ENCODE measurements at regions not wholly inside any gene's neighbourhood (a gene's known extent, or its start where the extent isn't known, plus 50 kb on each side); places are given as distances from the start of the nearest gene placed in this dataset.

GRCh38 chr7:85931919-85932318 lies 711.8 kb upstream of the GRM3 start:
- Histone ChIP-seq H4K20me1 (replicated peaks in 1 of 2; ENCODE audit: control insufficient read depth in 1 of 2, insufficient read depth in 2 of 2, low read length in 2 of 2) (no peaks in the 10 kb centered on the region), H2BK12ac (ENCODE audit: low read depth, low read length) (no peak overlapping the region), H3K36me3 (ENCODE audit: control insufficient read depth in 2 of 4, insufficient read depth in 4 of 4, low read length in 3 of 4) (peaks cover 0 to 11% (median 1%) of the 10 kb centered on the region in 4 experiments; a peak in 3 of 8 replicates), H4K91ac (replicated peaks; ENCODE audit: insufficient read length, low read length) (no peak overlapping the region), H4K5ac (ENCODE audit: insufficient read length, low read depth, low read length) (no peak overlapping the region), H2BK5ac (ENCODE audit: low read depth, low read length) (no peak overlapping the region), H2AK5ac (ENCODE audit: low read depth, low read length) (no peak overlapping the region), H3K27ac (ENCODE audit: low read depth, low read length) (no peak overlapping the region), H3K4ac (replicated peaks; ENCODE audit: insufficient read length, low read depth, low read length) (no peak overlapping the region), H3K4me1 (replicated peaks in 1 of 4; ENCODE audit: control insufficient read depth in 3 of 4, insufficient read depth in 4 of 4, low read length in 3 of 4) (peaks cover 0 to 16% (median 1%) of the 10 kb centered on the region in 4 experiments; a peak in 3 of 7 replicates), H3K4me3 (ENCODE audit: extremely low read depth in 1 of 4, insufficient read depth in 2 of 4, low read depth in 3 of 4, low read length in 4 of 4) (no peak overlapping the region), H2BK120ac (replicated peaks; ENCODE audit: low read depth, low read length) (no peak overlapping the region), H3K79me2 (ENCODE audit: control insufficient read depth in 1 of 2, insufficient read depth in 2 of 2, low read length in 2 of 2) (no peaks in the 10 kb centered on the region), H2AFZ (ENCODE audit: low read length) (no peak overlapping the region), H3K27me3 (replicated peaks in 1 of 4; ENCODE audit: control insufficient read depth in 3 of 4, extremely low read depth in 1 of 4, insufficient read depth in 3 of 4, low read length in 3 of 4) (no peaks in the 10 kb centered on the region), H3K9ac (replicated peaks in 1 of 4; ENCODE audit: extremely low read depth in 1 of 4, low read depth in 3 of 4, low read length in 3 of 4) (no peak overlapping the region), H4K8ac (ENCODE audit: extremely low read depth, insufficient read depth, low read length) (no peak overlapping the region), H3K56ac (replicated peaks; ENCODE audit: insufficient read length, low read depth, low read length) (no peak overlapping the region), H3K23me2 (ENCODE audit: low read depth, low read length) (no peaks in the 10 kb centered on the region), H3K23ac (ENCODE audit: insufficient read length) (no peak overlapping the region), H3K18ac (ENCODE audit: extremely low read depth, low read length) (no peak overlapping the region), H3K79me1 (ENCODE audit: low read depth, low read length) (no peaks in the 10 kb centered on the region), H2BK20ac (ENCODE audit: low read length) (no peak overlapping the region), H2BK15ac (ENCODE audit: low read length) (no peak overlapping the region), H3K4me2 (ENCODE audit: insufficient read depth in 1 of 2, low read depth in 2 of 2, low read length in 2 of 2) (no peak overlapping the region), H3K14ac (ENCODE audit: insufficient read length) (no peak overlapping the region), H3K9me3 (ENCODE audit: insufficient read depth in 2 of 2, low read depth in 1 of 2, low read length in 1 of 2) (peaks cover 18% of the 10 kb centered on the region in 2 experiments)
- 89% methylated on average over 1 of the region's 1 CpG; no CpG with 5 or more reads in 1 of the 2 experiments for WGBS, 2 experiments (ENCODE audit: extremely low coverage in 1 of 2, insufficient coverage in 1 of 2, insufficient read length in 1 of 2, insufficient replicate concordance in 2 of 2, low coverage in 1 of 2, low lambda C conversion rate in 2 of 2, missing lambda C conversion rate in 1 of 2)
- ChIA-PET CTCF (ENCODE audit: partially characterized antibody) (no interaction called here), POLR2A (ENCODE audit: partially characterized antibody) (no interaction called here)
- no peak for DNase-seq (ENCODE audit: low read depth in 1 of 2, low spot score in 2 of 2)
- FAIRE-seq = no peak
- TF ChIP-seq NANOG (IDR thresholded peaks at IDR 0.05; ENCODE audit: insufficient read depth, low read depth, low read length, poor library complexity, severe bottlenecking) (no peak), RAD21 (IDR thresholded peaks at IDR 0.05 in 1 of 2, conservative IDR thresholded peaks at IDR 0.05 in 1 of 2; ENCODE audit: low read depth in 2 of 2, low read length in 2 of 2) (no peak), CTCF (IDR thresholded peaks at IDR 0.05; ENCODE audit: control extremely low read depth in 1 of 3, insufficient read depth in 1 of 3, low read depth in 1 of 3, low read length in 3 of 3) (no peak), SIX5 (IDR thresholded peaks at IDR 0.05; ENCODE audit: low read depth, low read length) (no peak), E2F6 (IDR thresholded peaks at IDR 0.05) (no peak), SUZ12 (IDR thresholded peaks at IDR 0.05; ENCODE audit: low read length) (no peak), EGR1 (IDR thresholded peaks at IDR 0.05; ENCODE audit: borderline replicate concordance, low read depth, low read length) (no peak), SRF (IDR thresholded peaks at IDR 0.05; ENCODE audit: low read depth, low read length) (no peak), KDM1A (IDR thresholded peaks at IDR 0.05; ENCODE audit: borderline replicate concordance, low read length) (no peak), BRCA1 (IDR thresholded peaks at IDR 0.05; ENCODE audit: low read depth, low read length) (no peak), TAF7 (optimal IDR thresholded peaks at IDR 0.05; ENCODE audit: borderline replicate concordance, low read depth, low read length) (no peak), CREB1 (IDR thresholded peaks at IDR 0.05) (no peak)

All from H1 (cell line).